Activated CD8-positive, alpha-beta memory T cell treated with anti-CD3 and anti-CD28 coated beads, Interleukin-2, amount 50 U/mL, for 4 hours (primary cell): ENCODE measurements at regions not wholly inside any gene's neighbourhood (a gene's known extent, or its start where the extent isn't known, plus 50 kb on each side); places are given as distances from the start of the nearest gene placed in this dataset.

Experiments
- DNase-seq: peaks from one replicate; pipeline ENCODE4 v3.0.0-alpha.2; 2020

GRCh38 chr2:23078784-23079434 lies 306.1 kb upstream of the KLHL29 start:
- no peak for DNase-seq

- DNase-seq: no peak
Observed at GRCh38 chr2:23083966-23084365, 301.0 kb upstream of the KLHL29 start.

GRCh38 chr2:23091019-23091418 lies 294.0 kb upstream of the KLHL29 start:
- no peak for DNase-seq

- no peak for DNase-seq
Observed at GRCh38 chr2:23091900-23092299, 293.1 kb upstream of the KLHL29 start.

- DNase-seq: no peak
Observed at GRCh38 chr2:23092831-23093230, 292.1 kb upstream of the KLHL29 start.

- no peak for DNase-seq
Observed at GRCh38 chr2:23093513-23093912, 291.5 kb upstream of the KLHL29 start.

- no peak for DNase-seq
Observed at GRCh38 chr2:23096906-23097602, 287.9 kb upstream of the KLHL29 start.

GRCh38 chr2:23100406-23100805 lies 284.6 kb upstream of the KLHL29 start:
- no peak for DNase-seq

- DNase-seq: no peak
Observed at GRCh38 chr2:23106242-23106785, 278.7 kb upstream of the KLHL29 start.

- no peak for DNase-seq
Observed at GRCh38 chr2:23107327-23107941, 277.5 kb upstream of the KLHL29 start.

GRCh38 chr2:23111263-23111662 lies 273.7 kb upstream of the KLHL29 start:
- no peak for DNase-seq

- no peak for DNase-seq
Observed at GRCh38 chr2:23112517-23112916, 272.5 kb upstream of the KLHL29 start.

- no peak for DNase-seq
Observed at GRCh38 chr2:23114299-23114698, 270.7 kb upstream of the KLHL29 start.

GRCh38 chr2:23118313-23118712 lies 266.7 kb upstream of the KLHL29 start:
- DNase-seq: no peak

GRCh38 chr2:23118894-23119293 lies 266.1 kb upstream of the KLHL29 start:
- DNase-seq: no peak

GRCh38 chr2:23120161-23120560 lies 264.8 kb upstream of the KLHL29 start:
- DNase-seq: no peak

GRCh38 chr2:23121968-23122648 lies 262.9 kb upstream of the KLHL29 start:
- no peak for DNase-seq

GRCh38 chr2:23122681-23123215 lies 262.2 kb upstream of the KLHL29 start:
- DNase-seq: no peak

- no peak for DNase-seq
Observed at GRCh38 chr2:23123686-23124085, 261.3 kb upstream of the KLHL29 start.

- no peak for DNase-seq
Observed at GRCh38 chr2:23124214-23124750, 260.7 kb upstream of the KLHL29 start.

GRCh38 chr2:23127465-23127864 lies 257.5 kb upstream of the KLHL29 start:
- no peak for DNase-seq

- no peak for DNase-seq
Observed at GRCh38 chr2:23128684-23129292, 256.2 kb upstream of the KLHL29 start.
